HCT116 (cell line): ENCODE measurements at regions not wholly inside any gene's neighbourhood (a gene's known extent, or its start where the extent isn't known, plus 50 kb on each side); places are given as distances from the start of the nearest gene placed in this dataset.

ENCODE experiments used
- ATAC-seq: fragments of 200-7000 bp; cut with Tn5 transposase; 2 replicates; pipeline ENCODE4 v1.9.1; 2020; ENCODE audit warnings: mild to moderate bottlenecking, moderate library complexity
- BruUV-seq: library from RNA; stranded (reverse); fragments of 400-500 nt; replicated peaks from 2 replicates; lab custom pipeline; 2021; lab: Mats Ljungman, UMichigan
- CTCF ChIA-PET: fragments of 300-600 bp; sonication (Branson Sonifier 250); formaldehyde crosslinking; loops from one replicate; lab custom pipeline; 2021; ENCODE audit warnings: antibody characterized with exemption; lab: Charles Lee
- POLR2A ChIA-PET: fragments of 300-600, 350-600 bp; sonication (Branson Sonifier 250); formaldehyde crosslinking; loops from one replicate; lab custom pipeline; 2021; ENCODE audit warnings: antibody characterized with exemption; lab: Charles Lee
- RAD21 ChIA-PET, 2 experiments: fragments of 300-600 bp; sonication (Branson Sonifier 250); formaldehyde crosslinking; loops; one replicate each; lab custom pipeline; 2023; ENCODE audit warnings: low total read pairs in 2 of 2; ENCODE audit not compliant: uncharacterized antibody in 2 of 2, unreplicated experiment in 2 of 2, low non-redundant PET in 1 of 2; lab: Charles Lee
- DNase-seq: peaks from one replicate; pipeline ENCODE4 v3.0.0-alpha.2; 2010; ENCODE audit warnings: low read depth, low spot score
- H2AFZ ChIP-seq: fragments of 200-600 bp; shearing (Covaris generic), sonication (generic); 2 replicates; pipeline ENCODE4 v1.6.1; 2017; ENCODE audit warnings: low read depth, mixed run types, mixed read lengths, antibody characterized with exemption, low read length; ENCODE audit not compliant: poor library complexity, severe bottlenecking
- H3K27ac ChIP-seq: 2 replicates; pipeline ENCODE4 v1.5.1; 2012; ENCODE audit warnings: low read depth, low read length
- H3K27me3 ChIP-seq: fragments of 200-600 bp; sonication (generic); 2 replicates; pipeline ENCODE4 v1.6.1; 2016; ENCODE audit warnings: mixed run types, low read length, mixed read lengths; ENCODE audit not compliant: insufficient read depth
- H3K36me3 ChIP-seq, 2 experiments: fragments of 200-500 bp in 1 of 2; fragments of 200-600 bp in 1 of 2; sonication (Bioruptor generic) in 1 of 2; sonication (generic) in 1 of 2; 2 replicates each; pipeline versions ENCODE4 v1.5.1 to v1.6.1; 2014 to 2016; ENCODE audit warnings: low read length in 2 of 2, inconsistent platforms in 1 of 2, mixed read lengths in 1 of 2, mixed run types in 1 of 2; ENCODE audit not compliant: insufficient read depth in 2 of 2, control insufficient read depth in 1 of 2
- H3K4me1 ChIP-seq, 2 experiments: fragments of 200-600 bp in 1 of 2; sonication (generic) in 1 of 2; 2 replicates each; pipeline versions ENCODE4 v1.5.1 to v1.6.1; 2012 to 2017; ENCODE audit warnings: low read length in 2 of 2, inconsistent platforms in 1 of 2, mild to moderate bottlenecking in 1 of 2, mixed read lengths in 1 of 2, mixed run types in 1 of 2, moderate library complexity in 1 of 2; ENCODE audit not compliant: insufficient read depth in 2 of 2, control insufficient read depth in 1 of 2
- H3K4me2 ChIP-seq: fragments of 200-600 bp; sonication (generic); 2 replicates; pipeline ENCODE4 v1.6.1; 2017; ENCODE audit warnings: mixed run types, low read length, mixed read lengths
- H3K4me3 ChIP-seq, 2 experiments: fragments of 200-600 bp in 1 of 2; sonication (generic) in 1 of 2; replicated peaks in 1 of 2; 2 replicates each; pipeline ENCODE4 v1.5.1; 2011 to 2016; ENCODE audit warnings: low read length in 2 of 2, control low read depth in 1 of 2, low read depth in 1 of 2, mild to moderate bottlenecking in 1 of 2, mixed read lengths in 1 of 2, mixed run types in 1 of 2
- H3K79me2 ChIP-seq: fragments of 200-600 bp; sonication (generic); 2 replicates; pipeline ENCODE4 v1.6.1; 2017; ENCODE audit warnings: mild to moderate bottlenecking, mixed run types, low read length, moderate library complexity, mixed read lengths; ENCODE audit not compliant: insufficient read depth
- H3K9ac ChIP-seq: fragments of 200-600 bp; sonication (generic); 2 replicates; pipeline ENCODE4 v1.6.1; 2016; ENCODE audit warnings: low read length, mixed read lengths
- H3K9me2 ChIP-seq: fragments of 200-600 bp; sonication (generic), shearing (Covaris generic); 2 replicates; pipeline ENCODE4 v1.6.1; 2017; ENCODE audit warnings: mixed run types, mild to moderate bottlenecking, moderate library complexity; ENCODE audit not compliant: insufficient read depth
- H3K9me3 ChIP-seq, 2 experiments: fragments of 200-500 bp in 1 of 2; fragments of 200-600 bp in 1 of 2; sonication (Bioruptor generic) in 1 of 2; sonication (generic) in 1 of 2; 2 replicates each; pipeline ENCODE4 v1.6.1; 2014 to 2017; ENCODE audit warnings: low read length in 2 of 2, mixed read lengths in 2 of 2, inconsistent platforms in 1 of 2, low read depth in 1 of 2, mild to moderate bottlenecking in 1 of 2, mixed run types in 1 of 2, moderate library complexity in 1 of 2; ENCODE audit not compliant: control insufficient read depth in 1 of 2, insufficient read depth in 1 of 2
- H4K20me1 ChIP-seq: fragments of 200-600 bp; sonication (generic), shearing (Covaris generic); 2 replicates; pipeline ENCODE4 v1.6.1; 2017; ENCODE audit warnings: mixed run types, mild to moderate bottlenecking, moderate library complexity; ENCODE audit not compliant: insufficient read depth
- CBX3 ChIP-seq: IDR thresholded peaks from 2 replicates; pipeline ENCODE4 v1.6.1; 2012; ENCODE audit warnings: low read depth
- CEBPB ChIP-seq: IDR thresholded peaks from 2 replicates; pipeline ENCODE4 v1.6.1; 2012; ENCODE audit warnings: low read depth
- EGR1 ChIP-seq: IDR thresholded peaks from 2 replicates; pipeline ENCODE4 v1.6.1; 2012; ENCODE audit warnings: low read depth
- ELF1 ChIP-seq: IDR thresholded peaks from 2 replicates; pipeline ENCODE4 v1.6.1; 2012; ENCODE audit warnings: low read depth, borderline replicate concordance
- EZH2 ChIP-seq: fragments of 200-600 bp; sonication (generic); IDR thresholded peaks from 2 replicates; pipeline ENCODE4 v1.6.1; 2017; ENCODE audit warnings: antibody characterized with exemption, mixed run types
- FOSL1 ChIP-seq: IDR thresholded peaks from 2 replicates; pipeline ENCODE4 v1.6.1; 2012; ENCODE audit warnings: low read depth
- JUND ChIP-seq: IDR thresholded peaks from 2 replicates; pipeline ENCODE4 v1.6.1; 2012
- MAX ChIP-seq: IDR thresholded peaks from 2 replicates; pipeline ENCODE4 v1.6.1; 2012
- POLR2AphosphoS5 ChIP-seq: IDR thresholded peaks from 2 replicates; pipeline ENCODE4 v1.6.1; 2011; ENCODE audit warnings: mild to moderate bottlenecking, low read depth, low read length, moderate library complexity
- RAD21 ChIP-seq: IDR thresholded peaks from 2 replicates; pipeline ENCODE4 v1.6.1; 2012; ENCODE audit warnings: low read depth, mild to moderate bottlenecking
- SP1 ChIP-seq: IDR thresholded peaks from 2 replicates; pipeline ENCODE4 v1.6.1; 2012; ENCODE audit warnings: low read depth
- SRF ChIP-seq: IDR thresholded peaks from 2 replicates; pipeline ENCODE4 v1.6.1; 2012; ENCODE audit warnings: low read depth
- YY1 ChIP-seq: IDR thresholded peaks from 2 replicates; pipeline ENCODE4 v1.6.1; 2011; ENCODE audit warnings: low read length, low read depth, moderate library complexity, mild to moderate bottlenecking; ENCODE audit not compliant: insufficient replicate concordance; ENCODE audit errors: extremely low read depth
- ZBTB33 ChIP-seq: IDR thresholded peaks from 2 replicates; pipeline ENCODE4 v1.6.1; 2011; ENCODE audit warnings: mild to moderate bottlenecking, low read length, moderate library complexity; ENCODE audit not compliant: insufficient replicate concordance; ENCODE audit errors: extremely low read depth
- ZNF274 ChIP-seq: fragments of 200-500 bp; sonication (Bioruptor generic); IDR thresholded peaks from 2 replicates; pipeline ENCODE4 v1.6.1; 2014; ENCODE audit warnings: mild to moderate bottlenecking, low read depth, low read length, inconsistent platforms
- intact Hi-C: fragments of 100-400 bp; cut with micrococcal nuclease; formaldehyde crosslinking; loops from 2 replicates; pipeline ENCODE4 v1.10.0; 2022
- TF ChIP-seq, protein P1 (sequence below): IDR thresholded peaks from 2 replicates; pipeline ENCODE4 v1.6.1; 2012

DNA sequence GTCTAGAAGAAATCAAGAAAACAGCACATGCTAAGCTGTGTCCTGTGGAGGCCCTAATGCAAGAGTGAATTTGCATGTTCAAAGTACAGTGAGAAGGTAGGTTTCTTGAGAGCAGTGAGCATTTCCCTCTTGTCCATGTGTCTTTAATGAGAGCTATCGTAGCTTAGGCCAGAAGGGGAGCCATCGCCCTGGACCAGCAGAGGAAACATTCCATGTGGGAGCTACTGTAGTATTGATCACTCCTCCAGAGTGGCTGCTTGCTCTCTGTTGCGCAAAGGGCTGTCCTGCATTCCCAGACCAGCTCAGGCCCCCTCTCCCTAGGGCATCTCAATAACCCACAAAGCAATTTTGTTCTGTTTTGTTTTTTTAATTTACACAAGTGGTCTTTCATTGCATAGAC, 950.1 kb downstream of the CNTNAP5 start:
- ChIA-PET RAD21 (no interaction called here), CTCF (no interaction called here), POLR2A (no interaction called here)
- ATAC-seq (no peak), DNase-seq (no peak)
- H3K9me3 ChIP-seq, result peaks cover 3 to 21% of the 10 kb centered on the region in 2 experiments; a peak in 2 of 4 replicates
- H3K27ac ChIP-seq, result no peak overlapping the region
- no peak for TF ChIP-seq CBX3
- TF ChIP-seq, protein P1, sequence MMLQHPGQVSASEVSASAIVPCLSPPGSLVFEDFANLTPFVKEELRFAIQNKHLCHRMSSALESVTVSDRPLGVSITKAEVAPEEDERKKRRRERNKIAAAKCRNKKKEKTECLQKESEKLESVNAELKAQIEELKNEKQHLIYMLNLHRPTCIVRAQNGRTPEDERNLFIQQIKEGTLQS, result no peak
- TF ChIP-seq RAD21, result no peak
- TF ChIP-seq SP1, result no peak
- no peak for TF ChIP-seq SRF
- TF ChIP-seq POLR2AphosphoS5, result no peak
- no peak for TF ChIP-seq YY1
- no peak for TF ChIP-seq EGR1
- TF ChIP-seq ELF1, result no peak
- TF ChIP-seq MAX, result no peak
- TF ChIP-seq EZH2, result no peak
- no peaks in the 10 kb centered on the region for H3K79me2 ChIP-seq
- H3K4me1 ChIP-seq, result no peaks in the 10 kb centered on the region
- no peak overlapping the region for H2AFZ ChIP-seq
- intact Hi-C loops, result no loop called here
- no peaks in the 10 kb centered on the region for H3K9me2 ChIP-seq
- no peaks in the 10 kb centered on the region for H4K20me1 ChIP-seq
- H3K9ac ChIP-seq, result no peak overlapping the region
- no TSS peak for BruUV-seq
- no peaks in the 10 kb centered on the region for H3K36me3 ChIP-seq
- no peak overlapping the region for H3K4me2 ChIP-seq
- no peak overlapping the region for H3K4me3 ChIP-seq
- no peaks in the 10 kb centered on the region for H3K27me3 ChIP-seq

DNA sequence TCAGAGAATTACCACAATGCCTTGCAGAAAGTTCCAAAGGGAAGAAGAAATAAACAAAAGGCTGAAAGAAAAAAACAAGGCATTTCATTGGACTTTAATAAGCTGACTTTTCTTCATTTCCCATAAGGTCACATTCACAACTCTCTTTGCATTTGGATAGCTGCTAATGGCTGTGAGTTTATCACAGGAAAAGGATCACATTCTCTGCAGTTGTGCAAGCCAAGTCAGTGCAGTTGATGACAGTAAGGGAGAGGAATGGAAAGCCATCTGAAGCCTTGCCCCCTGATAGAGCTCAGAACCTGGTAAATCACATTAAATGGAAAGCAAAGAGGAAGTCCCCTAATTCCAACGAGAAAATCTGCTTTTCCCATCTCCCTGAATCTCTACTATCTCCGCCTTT, 950.6 kb downstream of the CNTNAP5 start:
- Histone ChIP-seq H3K4me1 (no peaks in the 10 kb centered on the region), H3K27ac (no peak overlapping the region), H4K20me1 (no peaks in the 10 kb centered on the region), H3K9me3 (peaks cover 3 to 18% of the 10 kb centered on the region in 2 experiments; a peak in 2 of 4 replicates), H3K36me3 (no peaks in the 10 kb centered on the region), H3K27me3 (no peaks in the 10 kb centered on the region), H2AFZ (no peak overlapping the region), H3K79me2 (no peaks in the 10 kb centered on the region), H3K4me3 (no peak overlapping the region), H3K4me2 (no peak overlapping the region), H3K9ac (no peak overlapping the region), H3K9me2 (no peaks in the 10 kb centered on the region)
- no peak for ATAC-seq
- BruUV-seq, result no TSS peak
- POLR2A ChIA-PET, result no interaction called here
- CTCF ChIA-PET, result no interaction called here
- DNase-seq, result no peak
- RAD21 ChIA-PET, result no interaction called here
- intact Hi-C loops, result no loop called here
- no peak for TF ChIP-seq MAX
- no peak for TF ChIP-seq ZNF274
- no peak for TF ChIP-seq RAD21
- TF ChIP-seq SP1, result no peak
- TF ChIP-seq ZBTB33, result no peak
- no peak for TF ChIP-seq CEBPB
- TF ChIP-seq FOSL1, result no peak
- TF ChIP-seq POLR2AphosphoS5, result no peak
- no peak for TF ChIP-seq JUND
- TF ChIP-seq EZH2, result no peak
- TF ChIP-seq ELF1, result no peak
